GM21515 (cell line): ENCODE measurements at regions not wholly inside any gene's neighbourhood (a gene's known extent, or its start where the extent isn't known, plus 50 kb on each side); places are given as distances from the start of the nearest gene placed in this dataset.

Source experiments
- ATAC-seq: cut with Tn5 transposase; IDR thresholded peaks from one replicate; pipeline ENCODE4 v1.9.1; 2021; ENCODE audit not compliant: unreplicated experiment

DNA sequence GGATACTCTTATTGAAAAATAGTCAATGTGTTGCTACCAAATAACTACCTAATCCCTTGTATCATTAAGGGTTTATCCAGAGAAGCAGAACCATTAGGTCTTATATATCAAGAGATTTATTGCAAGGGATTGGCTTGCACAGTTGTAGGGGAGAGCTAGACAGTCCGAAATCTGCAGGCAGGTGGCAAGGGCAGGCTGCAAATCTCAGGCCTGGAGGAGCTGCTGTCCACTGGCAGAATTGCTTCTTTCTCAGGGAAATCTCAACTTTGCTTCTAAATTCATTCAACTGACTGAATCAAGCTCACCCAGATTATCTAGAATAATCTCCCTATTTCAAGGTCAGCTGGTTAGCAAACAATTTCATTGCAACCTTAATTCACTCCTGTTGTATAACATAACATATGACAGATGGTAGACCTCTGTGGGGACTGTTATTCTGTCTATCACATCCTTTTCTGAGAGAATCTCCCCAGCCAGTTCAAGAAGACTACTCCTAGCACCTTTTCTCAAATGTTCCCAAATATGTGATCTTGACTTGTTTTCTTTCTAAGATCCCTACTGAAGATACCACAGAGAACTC, 194.2 kb downstream of the NHLRC3 start:
- ATAC-seq: no peak

DNA sequence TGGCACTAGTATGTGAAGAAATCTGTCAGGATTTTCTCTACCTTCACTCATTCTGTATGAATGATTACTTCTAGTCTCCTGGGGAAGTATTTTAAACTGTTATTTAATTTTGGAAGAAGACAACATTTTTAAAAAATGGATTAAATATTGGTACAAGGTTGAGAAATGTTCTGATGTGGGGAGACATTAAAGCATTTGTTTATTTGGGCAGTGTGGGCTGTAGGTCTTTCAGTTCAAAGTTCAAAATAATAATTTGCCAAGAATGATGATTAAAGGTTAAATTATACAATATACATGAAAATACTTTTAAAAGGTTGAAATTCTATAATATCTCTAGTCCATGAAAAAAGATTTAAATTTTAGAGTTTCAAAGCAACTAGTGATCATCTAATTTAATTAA, 194.7 kb downstream of the NHLRC3 start:
- no peak for ATAC-seq

DNA sequence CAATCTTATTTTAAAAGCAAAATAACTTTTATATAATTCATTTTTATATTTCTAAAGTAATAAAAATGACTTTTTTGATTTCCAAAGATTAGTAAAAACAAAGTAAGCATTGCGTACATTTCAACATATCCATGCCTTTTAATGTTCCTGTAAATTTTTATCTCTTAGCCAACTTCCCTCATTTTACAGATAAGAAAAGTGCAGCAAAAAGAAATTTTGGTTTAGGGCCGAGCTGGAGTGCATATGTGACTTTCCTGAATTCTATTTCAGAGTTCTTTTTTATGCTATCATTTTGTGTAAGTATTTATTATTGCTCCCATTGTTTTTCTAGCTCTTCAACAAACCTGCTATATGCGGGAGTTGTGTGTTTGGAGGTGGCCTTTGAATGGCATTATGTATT, 195.3 kb downstream of the NHLRC3 start:
- no peak for ATAC-seq

- no peak for ATAC-seq
Observed at GRCh38 chr13:39244561-39245230, 206.4 kb downstream of the NHLRC3 start.

GRCh38 chr13:39245688-39246087, 207.4 kb downstream of the NHLRC3 start:
- ATAC-seq: no peak

- no peak for ATAC-seq
Observed at GRCh38 chr13:39249982-39250381, 211.7 kb downstream of the NHLRC3 start.

DNA sequence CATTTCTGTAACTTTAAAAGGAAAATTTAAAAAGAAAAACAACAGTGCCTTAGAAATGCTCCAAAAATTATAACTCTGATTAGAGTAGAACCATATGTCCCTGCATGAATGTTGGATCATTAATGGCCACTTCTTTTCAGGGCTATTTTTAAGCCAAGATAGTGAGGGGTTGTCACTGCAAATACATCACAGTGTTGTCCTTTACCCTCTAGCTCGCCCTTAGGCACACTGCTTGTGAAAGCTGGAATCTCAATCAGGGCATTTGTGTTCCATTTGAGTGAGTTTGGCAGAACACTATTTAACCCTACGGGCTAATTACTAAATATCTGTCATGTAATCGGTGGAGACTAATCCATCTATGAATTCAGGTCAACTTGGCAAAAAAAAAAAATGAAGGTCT, 212.2 kb downstream of the NHLRC3 start:
- ATAC-seq: no peak

- ATAC-seq: no peak
Observed at GRCh38 chr13:39251340-39251739, 213.1 kb downstream of the NHLRC3 start.

GRCh38 chr13:39253774-39254173, 215.5 kb downstream of the NHLRC3 start:
- no peak for ATAC-seq

DNA sequence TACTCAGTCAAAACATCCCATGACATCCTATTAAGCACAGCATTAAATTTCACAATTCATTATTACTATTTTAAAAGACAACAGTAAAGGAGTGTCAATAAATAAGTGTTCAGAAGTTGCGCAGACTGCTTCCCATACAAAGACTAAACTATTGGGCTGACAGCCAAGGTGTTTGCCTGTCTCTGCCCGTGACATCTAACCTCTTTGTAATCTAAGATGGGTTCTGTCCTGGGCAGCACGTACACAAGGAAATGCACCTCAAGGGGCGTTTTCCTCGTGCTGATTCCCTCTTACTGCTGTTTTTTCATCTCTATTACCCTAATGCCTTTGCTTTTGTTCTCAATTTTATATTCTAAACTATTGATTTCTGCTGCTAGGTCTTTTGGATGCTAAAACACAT, 216.3 kb downstream of the NHLRC3 start:
- ATAC-seq: no peak

- no peak for ATAC-seq
Observed at GRCh38 chr13:39257642-39258041, 219.4 kb downstream of the NHLRC3 start.

DNA sequence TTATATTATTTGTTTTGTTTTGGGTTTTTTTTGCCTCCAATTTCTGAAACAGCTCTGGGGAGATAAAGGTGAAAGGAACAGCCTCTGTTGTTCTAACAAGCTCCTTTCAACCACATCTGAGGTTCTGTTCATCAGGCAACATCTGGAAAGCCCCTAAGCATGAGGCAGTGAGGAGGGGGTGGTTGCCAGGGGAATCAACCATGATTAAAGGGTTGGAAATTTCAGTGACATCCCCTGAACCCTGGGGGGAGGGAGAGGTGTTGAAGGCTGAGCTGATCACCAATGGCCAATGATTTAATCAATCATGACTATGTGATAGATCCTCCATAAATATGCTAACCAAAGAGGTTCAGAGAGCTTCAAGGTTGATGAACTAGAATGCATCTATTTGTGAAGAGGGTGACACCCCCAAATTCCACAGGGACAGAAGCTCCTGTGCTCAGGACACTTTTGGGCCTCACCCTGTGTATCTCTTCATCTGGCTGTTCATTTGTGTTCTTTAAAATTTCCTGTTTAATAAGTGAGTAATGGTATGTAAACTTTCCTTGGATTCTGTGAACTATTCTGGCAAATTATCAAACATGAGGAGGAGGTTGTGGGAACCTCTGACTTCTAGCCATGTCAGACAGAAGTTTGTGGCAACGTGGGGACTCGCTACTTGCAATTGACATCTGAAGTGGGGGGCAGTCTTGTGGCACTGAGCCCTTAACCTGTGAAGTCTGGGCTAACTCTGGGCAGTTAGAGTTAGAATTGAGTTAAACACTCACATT, 221.3 kb downstream of the NHLRC3 start:
- ATAC-seq: no peak

- ATAC-seq: no peak
Observed at GRCh38 chr13:39263033-39263432, 224.8 kb downstream of the NHLRC3 start.

GRCh38 chr13:39263531-39263930, 225.3 kb downstream of the NHLRC3 start:
- no peak for ATAC-seq

DNA sequence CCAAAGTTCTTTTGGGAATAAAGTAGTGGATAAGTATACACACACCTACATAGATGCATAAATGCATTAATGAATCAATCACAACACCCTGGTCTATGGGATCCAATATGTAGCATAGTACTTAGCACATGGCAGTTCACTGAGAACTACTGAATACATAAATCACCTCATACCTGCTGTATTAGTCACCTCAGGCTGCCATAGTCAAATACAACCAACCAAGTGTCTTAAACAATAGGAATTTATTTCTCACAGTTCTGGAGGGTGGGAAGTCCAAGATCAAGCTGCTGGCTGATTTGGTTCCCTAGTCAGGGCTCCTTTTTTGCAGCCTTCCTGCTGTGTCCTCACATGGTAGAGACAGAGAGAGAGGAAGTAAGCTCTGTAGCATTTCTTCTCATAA, 228.2 kb downstream of the NHLRC3 start:
- ATAC-seq: no peak

DNA sequence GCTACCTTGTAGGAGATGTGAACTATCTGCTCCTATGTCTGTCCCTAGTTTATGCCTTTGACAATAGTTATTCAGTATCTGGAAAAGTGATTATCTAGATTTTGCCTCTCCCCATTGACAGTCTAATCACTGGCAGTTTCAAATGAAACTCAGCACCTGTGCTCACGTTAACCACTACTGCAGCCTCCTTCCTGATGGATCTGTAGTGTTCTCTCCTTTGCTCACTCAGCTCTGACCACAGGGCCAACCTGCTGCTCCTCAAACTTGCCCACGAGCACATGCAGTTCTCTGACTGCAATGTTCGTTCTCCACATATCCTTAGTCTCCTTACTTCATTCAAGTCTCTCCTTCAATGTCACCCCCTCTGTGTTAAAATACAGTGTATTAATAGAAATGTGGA, 230.1 kb downstream of the NHLRC3 start:
- no peak for ATAC-seq

DNA sequence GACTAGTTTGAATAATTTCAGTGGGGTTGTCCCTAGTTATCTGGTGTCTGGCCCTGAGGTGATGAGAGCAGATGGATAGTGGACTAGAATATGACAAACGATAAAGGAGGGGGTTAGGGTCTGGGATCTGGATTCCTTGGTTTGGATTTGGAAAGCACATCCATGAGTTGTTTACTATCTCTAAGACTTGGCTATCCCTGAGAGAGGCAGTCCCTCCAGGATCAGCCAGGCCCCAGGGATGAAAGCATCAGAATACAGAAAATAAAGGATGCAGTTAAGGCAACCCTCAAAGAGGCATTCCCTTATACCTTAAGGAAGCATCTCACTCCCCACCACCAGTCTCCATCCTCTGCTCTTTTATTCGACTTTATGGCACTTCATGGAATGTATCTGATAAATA, 230.7 kb downstream of the NHLRC3 start:
- ATAC-seq: no peak

DNA sequence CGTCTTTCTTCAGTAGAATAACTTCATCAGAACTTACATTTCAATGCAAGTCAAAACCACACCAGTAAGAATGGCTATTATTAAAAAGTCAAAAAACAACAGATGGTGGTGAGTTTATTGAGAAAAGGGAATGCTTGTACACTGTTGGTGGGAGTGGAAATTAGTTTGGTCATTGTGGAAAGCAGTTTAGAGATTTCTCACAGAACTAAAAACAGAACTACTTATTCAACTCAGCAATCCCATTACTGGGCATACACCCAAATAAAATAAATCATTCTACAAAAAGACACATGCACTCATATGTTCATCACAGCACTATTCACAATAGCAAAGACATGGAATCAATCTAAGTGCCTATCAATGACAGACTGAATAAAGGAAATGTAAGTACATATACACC, 231.2 kb downstream of the NHLRC3 start:
- ATAC-seq: no peak

DNA sequence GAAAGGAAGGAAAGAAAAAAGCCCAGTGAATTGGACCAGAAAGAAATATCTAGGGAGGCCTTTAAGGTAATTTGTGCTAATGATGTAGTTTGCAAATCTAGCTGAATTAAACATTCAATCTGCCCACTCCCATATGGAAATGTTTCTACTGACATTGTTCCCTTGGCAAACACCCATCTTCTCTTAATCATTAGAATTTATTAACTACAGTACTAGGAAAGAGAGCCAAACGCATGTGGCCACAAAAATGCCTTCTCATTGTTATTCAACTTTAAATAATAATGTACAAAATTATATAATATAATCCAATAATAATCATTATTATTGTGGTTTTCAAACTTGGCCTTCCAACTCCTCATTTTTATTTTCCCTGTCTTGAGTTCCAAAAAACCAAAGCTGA, 234.7 kb downstream of the NHLRC3 start:
- no peak for ATAC-seq

GRCh38 chr13:39273953-39274738, 235.9 kb downstream of the NHLRC3 start:
- ATAC-seq: no peak

DNA sequence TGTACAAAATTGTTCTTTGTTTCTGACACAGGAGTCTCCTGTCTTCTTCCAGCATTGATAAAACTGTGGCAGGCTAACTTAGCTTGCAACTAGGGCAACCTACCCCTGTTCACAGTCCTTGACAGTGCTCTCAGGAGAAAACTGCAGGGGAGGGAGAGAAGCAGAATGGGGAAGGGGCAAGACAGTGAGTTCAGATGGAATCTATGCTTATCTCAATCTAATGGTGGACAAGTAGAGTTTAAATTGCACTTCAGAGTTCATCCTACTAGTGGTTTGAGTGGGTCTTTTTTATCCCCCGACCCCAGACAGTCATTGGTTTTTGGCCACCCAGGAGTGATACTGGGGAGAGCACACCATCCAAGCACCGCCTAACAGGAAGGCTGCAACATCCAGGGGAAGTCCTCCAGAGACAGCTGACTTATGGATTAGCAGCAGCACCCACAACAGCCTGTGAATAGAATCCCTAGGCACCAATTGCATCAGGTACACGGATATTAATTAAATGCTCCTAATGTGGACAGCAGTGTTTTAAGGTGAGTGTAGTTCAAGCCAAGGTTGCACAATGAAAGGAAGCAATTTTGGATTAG, 236.6 kb downstream of the NHLRC3 start:
- ATAC-seq: no peak
